PC-3 (cell line): ENCODE measurements at regions not wholly inside any gene's neighbourhood (a gene's known extent, or its start where the extent isn't known, plus 50 kb on each side); places are given as distances from the start of the nearest gene placed in this dataset.

Source experiments
- ATAC-seq: fragments of 200-7000 bp; cut with Tn5 transposase; 2 replicates; pipeline ENCODE4 v1.9.1; 2020; ENCODE audit warnings: mild to moderate bottlenecking, moderate library complexity
- BruUV-seq: library from RNA; stranded (reverse); fragments of 400-500 nt; replicated peaks from 2 replicates; lab custom pipeline; 2021; lab: Mats Ljungman, UMichigan
- CTCF ChIA-PET: fragments of 300-600 bp; sonication (Branson Sonifier 250); formaldehyde crosslinking; loops from one replicate; lab custom pipeline; 2022; ENCODE audit warnings: antibody characterized with exemption; lab: Charles Lee
- POLR2A ChIA-PET: fragments of 300-600 bp; sonication (Branson Sonifier 250); formaldehyde crosslinking; loops from one replicate; lab custom pipeline; 2022; ENCODE audit warnings: antibody characterized with exemption; ENCODE audit not compliant: unreplicated experiment; lab: Charles Lee
- DNase-seq: peaks from one replicate; pipeline ENCODE4 v3.0.0-alpha.2; 2015
- H2AFZ ChIP-seq: fragments of 300-600 bp; sonication (generic); 2 replicates; pipeline ENCODE4 v1.6.0; 2016; ENCODE audit warnings: antibody characterized with exemption, low read length
- H3F3A ChIP-seq: fragments of 300-600 bp; sonication (generic); one replicate; pipeline ENCODE4 v1.6.0; 2017; ENCODE audit warnings: antibody characterized with exemption, low read length, control low read depth, mild to moderate bottlenecking; ENCODE audit not compliant: unreplicated experiment
- H3K27ac ChIP-seq: fragments of 300-600 bp; sonication (generic); 2 replicates; pipeline ENCODE4 v1.5.1; 2016; ENCODE audit warnings: mild to moderate bottlenecking, low read length
- H3K27me3 ChIP-seq: fragments of 300-600 bp; sonication (generic); 2 replicates; pipeline ENCODE4 v1.6.1; 2016; ENCODE audit warnings: low read length, mixed read lengths
- H3K36me3 ChIP-seq: fragments of 300-600 bp; sonication (generic); 2 replicates; pipeline ENCODE4 v1.6.1; 2016; ENCODE audit warnings: low read depth, mixed run types, low read length, mixed read lengths
- H3K4me1 ChIP-seq: fragments of 300-600 bp; sonication (generic); 2 replicates; pipeline ENCODE4 v1.5.1; 2016; ENCODE audit warnings: low read length; ENCODE audit not compliant: insufficient read depth
- H3K4me2 ChIP-seq: fragments of 300-600 bp; sonication (generic); 2 replicates; pipeline ENCODE4 v1.6.0; 2016; ENCODE audit warnings: low read length
- H3K4me3 ChIP-seq: fragments of 300-600 bp; sonication (generic); 2 replicates; pipeline ENCODE4 v1.5.1; 2016; ENCODE audit warnings: mild to moderate bottlenecking, low read length, mixed read lengths
- H3K79me2 ChIP-seq: fragments of 300-600 bp; sonication (generic); 2 replicates; pipeline ENCODE4 v1.6.1; 2017; ENCODE audit warnings: low read length, mixed read lengths
- H3K9ac ChIP-seq: fragments of 300-600 bp; sonication (generic); 2 replicates; pipeline ENCODE4 v1.6.0; 2016; ENCODE audit warnings: mild to moderate bottlenecking, low read length
- H3K9me2 ChIP-seq: fragments of 300-600 bp; sonication (generic); replicated peaks from 2 replicates; pipeline ENCODE4 v1.6.1; 2016; ENCODE audit warnings: mixed run types, low read length, mixed read lengths
- H3K9me3 ChIP-seq: fragments of 300-600 bp; sonication (generic); 2 replicates; pipeline ENCODE4 v1.6.1; 2016; ENCODE audit warnings: low read length, mixed read lengths
- H4K20me1 ChIP-seq: fragments of 300-600 bp; sonication (generic); 2 replicates; pipeline ENCODE4 v1.6.1; 2016; ENCODE audit warnings: low read length, mixed read lengths
- CTCF ChIP-seq: fragments of 300-600 bp; sonication (generic); conservative IDR thresholded peaks from 2 replicates; pipeline ENCODE4 v1.5.1; 2017; ENCODE audit warnings: antibody characterized with exemption, low read depth, mild to moderate bottlenecking, low read length
- EZH2 ChIP-seq: fragments of 300-600 bp; sonication (generic); IDR thresholded peaks from one replicate; pipeline ENCODE4 v1.6.1; 2017; ENCODE audit warnings: antibody characterized with exemption, mild to moderate bottlenecking, low read length; ENCODE audit not compliant: unreplicated experiment
- EZH2phosphoT487 ChIP-seq: fragments of 300-600 bp; sonication (generic); IDR thresholded peaks from 2 replicates; pipeline ENCODE4 v1.6.1; 2018; ENCODE audit warnings: mild to moderate bottlenecking, antibody characterized with exemption, low read length, borderline replicate concordance
- intact Hi-C: fragments of 100-400 bp; cut with micrococcal nuclease; formaldehyde crosslinking; loops from 2 replicates; pipeline ENCODE4 v1.9.0; 2023

GRCh38 chr2:59019566-59020159 lies 778.5 kb upstream of the FANCL start:
- no peak overlapping the region for H3K9ac ChIP-seq
- ChIA-PET POLR2A (no interaction called here), CTCF (no interaction called here)
- H3K27me3 ChIP-seq: peaks cover 26% of the 10 kb centered on the region
- H3K4me2 ChIP-seq: no peak overlapping the region
- H3K4me3 ChIP-seq: no peak overlapping the region
- intact Hi-C loops: no loop called here
- H3K27ac ChIP-seq: no peak overlapping the region
- no peaks in the 10 kb centered on the region for H3F3A ChIP-seq
- H3K4me1 ChIP-seq: no peaks in the 10 kb centered on the region
- H4K20me1 ChIP-seq: no peaks in the 10 kb centered on the region
- no TSS peak for BruUV-seq
- H3K36me3 ChIP-seq: no peaks in the 10 kb centered on the region
- no peaks in the 10 kb centered on the region for H3K79me2 ChIP-seq
- ATAC-seq (no peak), DNase-seq (no peak)
- no peak overlapping the region for H2AFZ ChIP-seq
- H3K9me3 ChIP-seq: no peaks in the 10 kb centered on the region
- H3K9me2 ChIP-seq: no peaks in the 10 kb centered on the region
- TF ChIP-seq EZH2phosphoT487 (no peak), EZH2 (no peak), CTCF (no peak)

DNA sequence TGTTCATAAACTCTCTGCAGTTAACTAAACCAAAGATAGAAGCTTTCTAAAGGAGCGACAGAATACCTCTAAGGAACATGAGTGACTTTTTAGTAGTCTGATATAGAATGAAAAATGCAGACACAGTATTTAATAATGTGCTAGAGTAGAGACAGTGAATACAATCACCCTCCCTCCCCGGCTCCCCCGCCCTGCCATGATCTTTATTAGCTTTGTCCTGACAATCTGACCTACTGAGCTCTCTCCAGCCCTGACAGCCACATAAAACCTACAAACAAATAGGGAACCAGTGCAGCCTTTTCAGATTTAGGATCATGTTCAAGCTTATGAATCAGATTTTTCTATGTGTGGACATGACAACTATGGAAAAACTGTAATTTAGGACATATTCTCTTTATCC lies 777.6 kb upstream of the FANCL start:
- H3K9me2 ChIP-seq: no peaks in the 10 kb centered on the region
- no peaks in the 10 kb centered on the region for H3K79me2 ChIP-seq
- no peaks in the 10 kb centered on the region for H3K36me3 ChIP-seq
- ChIA-PET POLR2A (no interaction called here), CTCF (no interaction called here)
- intact Hi-C loops: no loop called here
- H2AFZ ChIP-seq: no peak overlapping the region
- no peaks in the 10 kb centered on the region for H4K20me1 ChIP-seq
- H3K4me3 ChIP-seq: no peak overlapping the region
- H3K9me3 ChIP-seq: no peaks in the 10 kb centered on the region
- H3F3A ChIP-seq: no peaks in the 10 kb centered on the region
- ATAC-seq (no peak), DNase-seq (no peak)
- H3K9ac ChIP-seq: no peak overlapping the region
- H3K4me1 ChIP-seq: no peaks in the 10 kb centered on the region
- TF ChIP-seq EZH2: no peak
- no peak for TF ChIP-seq EZH2phosphoT487
- no peak for TF ChIP-seq CTCF
- H3K27ac ChIP-seq: no peak overlapping the region
- H3K4me2 ChIP-seq: no peak overlapping the region
- BruUV-seq: no TSS peak
- H3K27me3 ChIP-seq: peaks cover 26% of the 10 kb centered on the region

DNA sequence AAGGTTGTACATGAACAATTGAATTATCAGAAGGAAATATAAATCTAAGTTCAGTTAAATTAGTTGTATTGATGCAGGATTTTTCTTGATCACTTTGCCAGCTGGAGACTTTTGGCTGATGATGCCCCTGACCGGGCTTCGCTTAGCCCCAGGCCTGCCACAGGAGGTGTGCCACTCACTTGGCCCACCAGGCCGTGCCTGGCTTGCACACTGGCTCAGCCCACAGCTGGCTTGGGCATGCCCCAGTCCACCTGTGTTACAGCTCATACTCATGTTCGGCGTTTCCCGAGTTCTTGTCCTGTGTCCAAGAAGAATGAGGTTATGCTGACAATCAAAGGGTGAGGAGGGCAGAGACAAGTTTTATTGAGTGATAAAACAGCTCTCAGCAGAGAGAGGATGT lies 773.9 kb upstream of the FANCL start:
- Histone ChIP-seq H3K36me3 (no peaks in the 10 kb centered on the region), H3K9me3 (no peaks in the 10 kb centered on the region), H3K27ac (no peak overlapping the region), H3K4me2 (no peak overlapping the region), H4K20me1 (no peaks in the 10 kb centered on the region), H3K9me2 (no peaks in the 10 kb centered on the region), H3K9ac (no peak overlapping the region), H3K27me3 (peaks cover 11% of the 10 kb centered on the region), H3K4me1 (no peaks in the 10 kb centered on the region), H3F3A (no peaks in the 10 kb centered on the region), H2AFZ (no peak overlapping the region), H3K79me2 (no peaks in the 10 kb centered on the region), H3K4me3 (no peak overlapping the region)
- no peak for TF ChIP-seq EZH2phosphoT487
- TF ChIP-seq EZH2: no peak
- TF ChIP-seq CTCF: no peak
- BruUV-seq: no TSS peak
- ChIA-PET POLR2A (no interaction called here), CTCF (no interaction called here)
- intact Hi-C loops: no loop called here
- ATAC-seq: no peak
- DNase-seq: no peak
